HEK293 (cell line): ENCODE measurements at regions not wholly inside any gene's neighbourhood (a gene's known extent, or its start where the extent isn't known, plus 50 kb on each side); places are given as distances from the start of the nearest gene placed in this dataset.
A peak's percentile ranks its signal among the peaks of the same experiment; 100 is the strongest.

Experiments
- CTCF ChIA-PET: fragments of 350-600 bp; formaldehyde crosslinking; extraction: SDS; loops from one replicate; lab custom pipeline; 2021; ENCODE audit warnings: antibody characterized with exemption; lab: Yijun Ruan, JAX
- POLR2A ChIA-PET: fragments of 300-600 bp; formaldehyde crosslinking; extraction: SDS; loops from one replicate; lab custom pipeline; 2020; ENCODE audit warnings: antibody characterized with exemption, inconsistent platforms; lab: Yijun Ruan, JAX
- H3K27ac ChIP-seq: fragments of 200-500 bp; sonication (Bioruptor generic); 2 replicates; pipeline ENCODE4 v1.5.1; 2014; ENCODE audit warnings: low read depth, low read length, control low read depth, inconsistent platforms; ENCODE audit errors: extremely low read depth
- H3K36me3 ChIP-seq, 2 experiments: fragments of 200-500 bp in 1 of 2; sonication (Bioruptor generic) in 1 of 2; 1 replicate in 1 of 2; 2 replicates in 1 of 2; pipeline ENCODE4 v1.5.1; 2014 to 2017; ENCODE audit warnings: inconsistent platforms in 2 of 2, low read length in 2 of 2; ENCODE audit not compliant: control insufficient read depth in 2 of 2, insufficient read depth in 1 of 2
- H3K4me1 ChIP-seq: fragments of 200-500 bp; sonication (Bioruptor generic); 2 replicates; pipeline ENCODE4 v1.5.1; 2014; ENCODE audit warnings: mild to moderate bottlenecking, low read length, inconsistent platforms; ENCODE audit not compliant: control insufficient read depth, insufficient read depth
- H3K4me3 ChIP-seq: 2 replicates; pipeline ENCODE4 v1.5.1; 2011; ENCODE audit warnings: low read depth, mild to moderate bottlenecking, control low read depth, low read length, moderate library complexity
- H3K9me3 ChIP-seq: fragments of 200-500 bp; sonication (Bioruptor generic); 2 replicates; pipeline ENCODE4 v1.5.1; 2014; ENCODE audit warnings: low read depth, low read length, inconsistent platforms; ENCODE audit not compliant: control insufficient read depth, insufficient read depth
- GLI4 ChIP-seq: fragments of 450-650 bp; formaldehyde crosslinking; IDR thresholded peaks from 2 replicates; pipeline ENCODE4 v1.5.1; 2016; ENCODE audit warnings: missing biosample characterization, missing genetic modification characterization
- PRDM1 ChIP-seq: fragments of 450-650 bp; formaldehyde crosslinking; IDR thresholded peaks from 2 replicates; pipeline ENCODE4; 2016; ENCODE audit warnings: missing biosample characterization, missing genetic modification characterization
- TCF7L2 ChIP-seq: IDR thresholded peaks from 2 replicates; pipeline ENCODE4 v1.6.1; 2011; ENCODE audit warnings: low read depth, mild to moderate bottlenecking, inconsistent platforms, low read length, moderate library complexity, borderline replicate concordance
- ZBTB48 ChIP-seq: fragments of 450-650 bp; formaldehyde crosslinking; IDR thresholded peaks from 2 replicates; pipeline ENCODE4 v1.5.1; 2016; ENCODE audit warnings: missing biosample characterization, missing genetic modification characterization
- ZNF138 ChIP-seq: fragments of 450-650 bp; formaldehyde crosslinking; IDR thresholded peaks from 2 replicates; pipeline ENCODE4 v1.5.1; 2016; ENCODE audit warnings: missing biosample characterization, missing genetic modification characterization, borderline replicate concordance
- ZNF2 ChIP-seq: fragments of 450-650 bp; formaldehyde crosslinking; IDR thresholded peaks from 2 replicates; pipeline ENCODE4 v1.5.1; 2016; ENCODE audit warnings: missing biosample characterization, missing genetic modification characterization
- ZNF214 ChIP-seq: fragments of 450-650 bp; formaldehyde crosslinking; IDR thresholded peaks from 2 replicates; pipeline ENCODE4 v1.5.1; 2017; ENCODE audit warnings: missing biosample characterization, mild to moderate bottlenecking, missing genetic modification characterization, borderline replicate concordance
- ZNF433 ChIP-seq: fragments of 450-650 bp; formaldehyde crosslinking; IDR thresholded peaks from 2 replicates; pipeline ENCODE4 v1.5.1; 2016; ENCODE audit warnings: missing biosample characterization, missing genetic modification characterization, low read depth
- ZNF518A ChIP-seq: fragments of 450-650 bp; formaldehyde crosslinking; conservative IDR thresholded peaks from 2 replicates; pipeline ENCODE4 v1.5.1; 2016; ENCODE audit warnings: low read depth, missing biosample characterization, missing genetic modification characterization
- ZNF558 ChIP-seq: fragments of 450-650 bp; formaldehyde crosslinking; IDR thresholded peaks from 2 replicates; pipeline ENCODE4 v1.5.1; 2016; ENCODE audit warnings: missing biosample characterization, missing genetic modification characterization
- ZNF624 ChIP-seq: fragments of 450-650 bp; formaldehyde crosslinking; IDR thresholded peaks from 2 replicates; pipeline ENCODE4 v1.5.1; 2017; ENCODE audit warnings: missing biosample characterization, missing genetic modification characterization
- ZNF629 ChIP-seq: fragments of 450-650 bp; formaldehyde crosslinking; IDR thresholded peaks from 2 replicates; pipeline ENCODE4 v1.5.1; 2017; ENCODE audit warnings: missing biosample characterization, missing genetic modification characterization
- ZNF658 ChIP-seq: fragments of 450-650 bp; formaldehyde crosslinking; IDR thresholded peaks from 2 replicates; pipeline ENCODE4; 2016; ENCODE audit warnings: missing biosample characterization, missing genetic modification characterization
- ZSCAN23 ChIP-seq: fragments of 450-650 bp; formaldehyde crosslinking; IDR thresholded peaks from 2 replicates; pipeline ENCODE4 v1.5.1; 2016; ENCODE audit warnings: missing biosample characterization, missing genetic modification characterization
- TF ChIP-seq, protein P1 (sequence below): fragments of 450-650 bp; formaldehyde crosslinking; IDR thresholded peaks from 2 replicates; pipeline ENCODE4 v1.5.1; 2016; ENCODE audit warnings: missing biosample characterization, missing genetic modification characterization
- TF ChIP-seq, protein P2 (sequence below): fragments of 450-650 bp; formaldehyde crosslinking; IDR thresholded peaks from 2 replicates; pipeline ENCODE4 v1.5.1; 2016; ENCODE audit warnings: missing biosample characterization, missing genetic modification characterization

- Histone ChIP-seq H3K27ac (no peak overlapping the region), H3K4me3 (no peak overlapping the region), H3K9me3 (no peaks in the 10 kb centered on the region), H3K36me3 (no peaks in the 10 kb centered on the region), H3K4me1 (no peaks in the 10 kb centered on the region)
- ChIA-PET POLR2A (no interaction called here), CTCF (no interaction called here)
- TF ChIP-seq ZNF558 (peak; percentile 94), ZNF433 (tag by site-specific recombination) (no peak), ZNF629 (tag by site-specific recombination) (no peak)
These were observed 711.0 kb downstream of the AACS start for GRCh38 chr12:125776212-125776611.

DNA sequence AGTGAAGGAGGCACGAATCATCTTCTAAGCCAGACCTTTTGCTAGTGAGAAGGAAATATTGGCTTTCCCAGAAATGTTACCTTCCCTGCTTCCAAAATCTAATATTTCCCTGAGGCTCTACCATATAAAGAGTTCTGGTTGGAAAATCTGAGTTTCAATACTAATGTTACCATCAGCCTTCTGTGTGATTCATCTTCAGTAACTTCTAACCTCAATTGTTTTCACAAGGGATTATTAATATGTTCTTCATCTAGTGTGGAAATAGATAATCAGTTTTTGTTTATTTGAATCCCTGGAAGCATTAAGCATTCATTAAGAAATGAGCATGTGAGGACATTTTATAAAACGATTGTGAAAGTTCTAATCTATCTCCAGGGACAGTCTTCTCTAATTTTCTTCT lies 720.9 kb downstream of the AACS start:
- no peaks in the 10 kb centered on the region for H3K4me1 ChIP-seq
- no peaks in the 10 kb centered on the region for H3K36me3 ChIP-seq
- no peak overlapping the region for H3K4me3 ChIP-seq
- H3K27ac ChIP-seq, result no peak overlapping the region
- H3K9me3 ChIP-seq, result no peaks in the 10 kb centered on the region
- TF ChIP-seq, protein P1, sequence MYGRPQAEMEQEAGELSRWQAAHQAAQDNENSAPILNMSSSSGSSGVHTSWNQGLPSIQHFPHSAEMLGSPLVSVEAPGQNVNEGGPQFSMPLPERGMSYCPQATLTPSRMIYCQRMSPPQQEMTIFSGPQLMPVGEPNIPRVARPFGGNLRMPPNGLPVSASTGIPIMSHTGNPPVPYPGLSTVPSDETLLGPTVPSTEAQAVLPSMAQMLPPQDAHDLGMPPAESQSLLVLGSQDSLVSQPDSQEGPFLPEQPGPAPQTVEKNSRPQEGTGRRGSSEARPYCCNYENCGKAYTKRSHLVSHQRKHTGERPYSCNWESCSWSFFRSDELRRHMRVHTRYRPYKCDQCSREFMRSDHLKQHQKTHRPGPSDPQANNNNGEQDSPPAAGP (tag by site-specific recombination), result no peak
- TF ChIP-seq GLI4 (tag by site-specific recombination), result no peak
- no peak for TF ChIP-seq TCF7L2
- no peak for TF ChIP-seq ZNF2 (tag by site-specific recombination)
- TF ChIP-seq ZNF138 (tag by site-specific recombination), result no peak
- no peak for TF ChIP-seq ZNF214
- TF ChIP-seq ZBTB48 (tag by site-specific recombination), result no peak
- no peak for TF ChIP-seq ZNF658
- TF ChIP-seq ZSCAN23 (tag by site-specific recombination), result no peak
- TF ChIP-seq PRDM1, result no peak
- CTCF ChIA-PET, result no interaction called here
- POLR2A ChIA-PET, result no interaction called here

GRCh38 chr12:125794401-125794800 lies 729.2 kb downstream of the AACS start:
- TF ChIP-seq ZBTB48 (tag by site-specific recombination) (no peak), TCF7L2 (no peak)
- TF ChIP-seq, protein P2, sequence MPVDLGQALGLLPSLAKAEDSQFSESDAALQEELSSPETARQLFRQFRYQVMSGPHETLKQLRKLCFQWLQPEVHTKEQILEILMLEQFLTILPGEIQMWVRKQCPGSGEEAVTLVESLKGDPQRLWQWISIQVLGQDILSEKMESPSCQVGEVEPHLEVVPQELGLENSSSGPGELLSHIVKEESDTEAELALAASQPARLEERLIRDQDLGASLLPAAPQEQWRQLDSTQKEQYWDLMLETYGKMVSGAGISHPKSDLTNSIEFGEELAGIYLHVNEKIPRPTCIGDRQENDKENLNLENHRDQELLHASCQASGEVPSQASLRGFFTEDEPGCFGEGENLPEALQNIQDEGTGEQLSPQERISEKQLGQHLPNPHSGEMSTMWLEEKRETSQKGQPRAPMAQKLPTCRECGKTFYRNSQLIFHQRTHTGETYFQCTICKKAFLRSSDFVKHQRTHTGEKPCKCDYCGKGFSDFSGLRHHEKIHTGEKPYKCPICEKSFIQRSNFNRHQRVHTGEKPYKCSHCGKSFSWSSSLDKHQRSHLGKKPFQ (tag by site-specific recombination), result no peak
- TF ChIP-seq, all 188 proteins: peak for 0
- CTCF ChIA-PET, result no interaction called here
- Histone ChIP-seq H3K27ac (no peak overlapping the region), H3K36me3 (no peaks in the 10 kb centered on the region), H3K4me3 (no peak overlapping the region), H3K9me3 (no peaks in the 10 kb centered on the region), H3K4me1 (no peaks in the 10 kb centered on the region)
- POLR2A ChIA-PET, result no interaction called here

- ChIA-PET POLR2A (no interaction called here), CTCF (no interaction called here)
- Histone ChIP-seq H3K36me3 (no peaks in the 10 kb centered on the region), H3K4me3 (no peak overlapping the region), H3K4me1 (no peaks in the 10 kb centered on the region), H3K9me3 (no peaks in the 10 kb centered on the region), H3K27ac (no peak overlapping the region)
- TF ChIP-seq ZNF624 (tag by site-specific recombination) (no peak), ZNF518A (tag by site-specific recombination) (no peak)
These were observed 732.4 kb downstream of the AACS start for GRCh38 chr12:125797421-125798175.
